ENCODE measurements at regions not wholly inside any gene's neighbourhood (a gene's known extent, or its start where the extent isn't known, plus 50 kb on each side); places are given as distances from the start of the nearest gene placed in this dataset.

DNA sequence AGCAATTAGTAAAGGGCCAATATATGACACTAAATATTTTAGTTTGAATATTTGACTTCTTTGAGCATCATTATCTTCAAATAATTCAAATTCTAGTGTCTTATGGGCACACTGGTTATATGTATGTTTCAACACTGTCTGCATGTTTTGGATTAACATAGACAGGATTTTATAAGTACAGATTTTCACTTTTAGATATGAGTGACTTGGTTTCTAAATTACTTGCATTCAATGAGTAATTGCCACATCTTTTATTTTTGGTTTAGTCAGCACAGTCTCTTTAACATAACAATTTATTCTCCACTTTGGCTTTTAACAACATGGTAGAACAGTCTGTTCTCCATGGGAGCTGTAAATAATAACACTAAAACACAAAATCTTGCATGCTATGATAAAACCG is 674.8 kb downstream of the TBL1XR1 start:
- H3K27me3 ChIP-seq (ENCODE audit: control insufficient read depth in 3 of 3, insufficient read depth in 3 of 3, low read length in 2 of 3): no peaks in the 10 kb centered on the region
- TF ChIP-seq, protein P1, sequence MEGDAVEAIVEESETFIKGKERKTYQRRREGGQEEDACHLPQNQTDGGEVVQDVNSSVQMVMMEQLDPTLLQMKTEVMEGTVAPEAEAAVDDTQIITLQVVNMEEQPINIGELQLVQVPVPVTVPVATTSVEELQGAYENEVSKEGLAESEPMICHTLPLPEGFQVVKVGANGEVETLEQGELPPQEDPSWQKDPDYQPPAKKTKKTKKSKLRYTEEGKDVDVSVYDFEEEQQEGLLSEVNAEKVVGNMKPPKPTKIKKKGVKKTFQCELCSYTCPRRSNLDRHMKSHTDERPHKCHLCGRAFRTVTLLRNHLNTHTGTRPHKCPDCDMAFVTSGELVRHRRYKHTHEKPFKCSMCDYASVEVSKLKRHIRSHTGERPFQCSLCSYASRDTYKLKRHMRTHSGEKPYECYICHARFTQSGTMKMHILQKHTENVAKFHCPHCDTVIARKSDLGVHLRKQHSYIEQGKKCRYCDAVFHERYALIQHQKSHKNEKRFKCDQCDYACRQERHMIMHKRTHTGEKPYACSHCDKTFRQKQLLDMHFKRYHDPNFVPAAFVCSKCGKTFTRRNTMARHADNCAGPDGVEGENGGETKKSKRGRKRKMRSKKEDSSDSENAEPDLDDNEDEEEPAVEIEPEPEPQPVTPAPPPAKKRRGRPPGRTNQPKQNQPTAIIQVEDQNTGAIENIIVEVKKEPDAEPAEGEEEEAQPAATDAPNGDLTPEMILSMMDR (IDR thresholded peaks at IDR 0.05; ENCODE audit: control extremely low read depth, extremely low read depth): no peak
- H3K27ac ChIP-seq (ENCODE audit: low read depth in 1 of 2, low read length in 1 of 2): no peak overlapping the region
- 83 to 87% methylated on average over 1 of the region's 1 CpG for WGBS, 2 donors
- no peaks in the 10 kb centered on the region for H3K9me3 ChIP-seq (ENCODE audit: control insufficient read depth in 4 of 4, insufficient read depth in 3 of 4, low read length in 3 of 4)
- H3K9ac ChIP-seq (ENCODE audit: insufficient read depth in 1 of 2, low read length in 2 of 2): no peak overlapping the region
- DNase-seq (no peak), ATAC-seq (ENCODE audit: insufficient read depth, low FRiP score) (no peak)
- H3K4me3 ChIP-seq: no peak overlapping the region
- no peaks in the 10 kb centered on the region for H3K36me3 ChIP-seq (ENCODE audit: control insufficient read depth in 4 of 4, insufficient read depth in 4 of 4, low read length in 4 of 4)
- no peaks in the 10 kb centered on the region for H3K4me1 ChIP-seq (ENCODE audit: control insufficient read depth in 5 of 5, insufficient read depth in 5 of 5, low read length in 5 of 5)

GRCh38 chr3:176521531-176522175 is 675.6 kb downstream of the TBL1XR1 start:
- no peak for ATAC-seq (ENCODE audit: insufficient read depth, low FRiP score)
- TF ChIP-seq, protein P1 (IDR thresholded peaks at IDR 0.05; ENCODE audit: control extremely low read depth, extremely low read depth): no peak
- Histone ChIP-seq H3K27ac (ENCODE audit: low read depth in 1 of 2, low read length in 1 of 2) (no peak overlapping the region), H3K4me3 (no peak overlapping the region), H3K36me3 (ENCODE audit: control insufficient read depth in 4 of 4, insufficient read depth in 4 of 4, low read length in 4 of 4) (no peaks in the 10 kb centered on the region), H3K4me1 (ENCODE audit: control insufficient read depth in 5 of 5, insufficient read depth in 5 of 5, low read length in 5 of 5) (no peaks in the 10 kb centered on the region), H3K27me3 (ENCODE audit: control insufficient read depth in 3 of 3, insufficient read depth in 3 of 3, low read length in 2 of 3) (no peaks in the 10 kb centered on the region), H3K9me3 (ENCODE audit: control insufficient read depth in 4 of 4, insufficient read depth in 3 of 4, low read length in 3 of 4) (no peaks in the 10 kb centered on the region), H3K9ac (ENCODE audit: insufficient read depth in 1 of 2, low read length in 2 of 2) (no peak overlapping the region)
- no peak for DNase-seq
- 72 to 80% methylated on average over 5 of the region's 5 CpGs for WGBS, 2 donors

GRCh38 chr3:176514297-176514696 is 683.0 kb downstream of the TBL1XR1 start:
- H3K9me3 ChIP-seq (ENCODE audit: control insufficient read depth in 4 of 4, insufficient read depth in 3 of 4, low read length in 3 of 4): peaks cover 4 to 28% (median 24%) of the 10 kb centered on the region in 4 donors
- TF ChIP-seq, protein P1 (IDR thresholded peaks at IDR 0.05; ENCODE audit: control extremely low read depth, extremely low read depth): no peak
- no peak overlapping the region for H3K27ac ChIP-seq (ENCODE audit: low read depth in 1 of 2, low read length in 1 of 2)
- H3K4me1 ChIP-seq (ENCODE audit: control insufficient read depth in 5 of 5, insufficient read depth in 5 of 5, low read length in 5 of 5): no peaks in the 10 kb centered on the region
- DNase-seq (no peak), ATAC-seq (ENCODE audit: insufficient read depth, low FRiP score) (no peak)
- WGBS, 2 donors: 65 to 67% methylated on average over 10 of the region's 10 CpGs
- H3K4me3 ChIP-seq: no peak overlapping the region
- H3K36me3 ChIP-seq (ENCODE audit: control insufficient read depth in 4 of 4, insufficient read depth in 4 of 4, low read length in 4 of 4): no peaks in the 10 kb centered on the region
- no peak overlapping the region for H3K9ac ChIP-seq (ENCODE audit: insufficient read depth in 1 of 2, low read length in 2 of 2)
- H3K27me3 ChIP-seq (ENCODE audit: control insufficient read depth in 3 of 3, insufficient read depth in 3 of 3, low read length in 2 of 3): no peaks in the 10 kb centered on the region

GRCh38 chr3:176513604-176514003 is 683.7 kb downstream of the TBL1XR1 start:
- no peaks in the 10 kb centered on the region for H3K36me3 ChIP-seq (ENCODE audit: control insufficient read depth in 4 of 4, insufficient read depth in 4 of 4, low read length in 4 of 4)
- H3K27me3 ChIP-seq (ENCODE audit: control insufficient read depth in 3 of 3, insufficient read depth in 3 of 3, low read length in 2 of 3): no peaks in the 10 kb centered on the region
- no peak for ATAC-seq (ENCODE audit: insufficient read depth, low FRiP score)
- DNase-seq: peak in 2 of 3 donors; percentile 6 to 21
- H3K4me1 ChIP-seq (ENCODE audit: control insufficient read depth in 5 of 5, insufficient read depth in 5 of 5, low read length in 5 of 5): no peaks in the 10 kb centered on the region
- peaks cover 4 to 28% (median 24%) of the 10 kb centered on the region in 4 donors for H3K9me3 ChIP-seq (ENCODE audit: control insufficient read depth in 4 of 4, insufficient read depth in 3 of 4, low read length in 3 of 4)
- no peak overlapping the region for H3K9ac ChIP-seq (ENCODE audit: insufficient read depth in 1 of 2, low read length in 2 of 2)
- H3K27ac ChIP-seq (ENCODE audit: low read depth in 1 of 2, low read length in 1 of 2): no peak overlapping the region
- H3K4me3 ChIP-seq: no peak overlapping the region
- 70 to 84% methylated on average over 1 of the region's 1 CpG for WGBS, 2 donors
- TF ChIP-seq, protein P1 (IDR thresholded peaks at IDR 0.05; ENCODE audit: control extremely low read depth, extremely low read depth): no peak
